ENCODE measurements at regions not wholly inside any gene's neighbourhood (a gene's known extent, or its start where the extent isn't known, plus 50 kb on each side); places are given as distances from the start of the nearest gene placed in this dataset.

GRCh38 chr16:9597967-9598730 is 506.7 kb downstream of the HAPSTR1 start (continued):
- TF ChIP-seq ZBTB40 (IDR thresholded peaks at IDR 0.05) = no peak; the same call in 1 of the 2 replicates
- no peak for TF ChIP-seq ZBTB40 (CRISPR knock-in tag; IDR thresholded peaks at IDR 0.05)
- TF ChIP-seq SRSF9 (IDR thresholded peaks at IDR 0.05; ENCODE audit: borderline replicate concordance, low read depth, low read length) = no peak
- TF ChIP-seq ZNF584 (CRISPR knock-in tag; IDR thresholded peaks at IDR 0.05; ENCODE audit: low read depth) = peak; percentile 83
- TF ChIP-seq FOXP1 (CRISPR knock-in tag; IDR thresholded peaks at IDR 0.05) = no peak
- TF ChIP-seq ARNT (IDR thresholded peaks at IDR 0.05) = peak; percentile 48 to 71; a peak in 2 of 4 replicates
- no peak for TF ChIP-seq CBX8 (IDR thresholded peaks at IDR 0.05; ENCODE audit: borderline replicate concordance, extremely low read depth, low read depth, low read length, poor library complexity, severe bottlenecking)
- 0 out of 2 replicates have a peak, but pooled peaks have one; percentile 29 for TF ChIP-seq ZFX (CRISPR knock-in tag; IDR thresholded peaks at IDR 0.05)
- TF ChIP-seq FOS (IDR thresholded peaks at IDR 0.05; ENCODE audit: extremely low read depth, insufficient read length) = no peak
- peak; percentile 60 for TF ChIP-seq POLR2AphosphoS5 (IDR thresholded peaks at IDR 0.05; ENCODE audit: control insufficient read depth, insufficient read depth, low read depth, low read length)
- TF ChIP-seq ZNF282 (CRISPR knock-in tag; IDR thresholded peaks at IDR 0.05) = no peak
- no peak for TF ChIP-seq HNRNPLL (IDR thresholded peaks at IDR 0.05; ENCODE audit: low read depth, low read length, poor library complexity, severe bottlenecking)
- peak; percentile 65 for TF ChIP-seq CXXC5 (CRISPR knock-in tag; IDR thresholded peaks at IDR 0.05)
- TF ChIP-seq VEZF1 (CRISPR knock-in tag; IDR thresholded peaks at IDR 0.05) = peak; percentile 58
- TF ChIP-seq ZNF277 (CRISPR knock-in tag; IDR thresholded peaks at IDR 0.05; ENCODE audit: borderline replicate concordance) = no peak
